GM23338 (cell line): ENCODE measurements at regions not wholly inside any gene's neighbourhood (a gene's known extent, or its start where the extent isn't known, plus 50 kb on each side); places are given as distances from the start of the nearest gene placed in this dataset.

Experiments
- ATAC-seq: fragments of 200-7000 bp; cut with Tn5 transposase; 3 replicates; pipeline ENCODE4 v1.9.1; 2020
- DNase-seq: peaks from one replicate; pipeline ENCODE4 v3.0.0-alpha.2; 2015; ENCODE audit warnings: low spot score
- H2AFZ ChIP-seq: fragments of 200-600 bp; sonication (generic); 2 replicates; pipeline ENCODE4 v1.8.0; 2016; ENCODE audit warnings: antibody characterized with exemption, mild to moderate bottlenecking, moderate library complexity
- H3F3A ChIP-seq: fragments of 200-600 bp; sonication (generic); replicated peaks from 2 replicates; pipeline ENCODE4 v1.8.0; 2017; ENCODE audit warnings: antibody characterized with exemption, mixed run types, low read depth
- H3K27ac ChIP-seq: fragments of 200-600 bp; sonication (generic); 2 replicates; pipeline ENCODE4 v1.6.1; 2016; ENCODE audit warnings: low read depth
- H3K27me3 ChIP-seq: fragments of 200-600 bp; sonication (generic); 2 replicates; pipeline ENCODE4 v1.8.0; 2016; ENCODE audit warnings: mild to moderate bottlenecking, mixed run types, moderate library complexity; ENCODE audit not compliant: insufficient read depth
- H3K36me3 ChIP-seq: fragments of 200-600 bp; sonication (generic); 2 replicates; pipeline ENCODE4 v1.8.0; 2016; ENCODE audit warnings: mild to moderate bottlenecking; ENCODE audit not compliant: insufficient read depth
- H3K4me1 ChIP-seq: fragments of 200-600 bp; sonication (generic); 2 replicates; pipeline ENCODE4 v1.8.0; 2016; ENCODE audit warnings: mild to moderate bottlenecking, moderate library complexity; ENCODE audit not compliant: insufficient read depth
- H3K4me2 ChIP-seq: fragments of 200-600 bp; sonication (generic); 2 replicates; pipeline ENCODE4 v1.7.1; 2017; ENCODE audit warnings: mixed run types
- H3K4me3 ChIP-seq: fragments of 200-600 bp; sonication (generic); 2 replicates; pipeline ENCODE4 v1.6.1; 2016; ENCODE audit warnings: mixed run types
- H3K79me2 ChIP-seq: fragments of 200-600 bp; sonication (generic); replicated peaks from 2 replicates; pipeline ENCODE4 v1.8.0; 2017; ENCODE audit warnings: mild to moderate bottlenecking; ENCODE audit not compliant: insufficient read depth
- H3K9me2 ChIP-seq: fragments of 200-600 bp; sonication (generic); 2 replicates; pipeline ENCODE4 v1.8.0; 2017; ENCODE audit not compliant: insufficient read depth
- H4K20me1 ChIP-seq: fragments of 200-600 bp; sonication (generic); replicated peaks from 2 replicates; pipeline ENCODE4 v1.8.0; 2017; ENCODE audit warnings: mild to moderate bottlenecking; ENCODE audit not compliant: insufficient read depth
- H3K27ac Mint-ChIP-seq: 2 replicates; pipeline ENCODE4 v1.8.0; 2020; ENCODE audit warnings: inconsistent platforms, mild to moderate bottlenecking, moderate library complexity, mixed read lengths
- H3K27me3 Mint-ChIP-seq: 3 replicates; pipeline ENCODE4 v1.8.0; 2022; ENCODE audit warnings: low read depth, mild to moderate bottlenecking, moderate library complexity, mixed read lengths, inconsistent platforms; ENCODE audit not compliant: insufficient read depth, poor library complexity
- H3K36me3 Mint-ChIP-seq: 3 replicates; pipeline ENCODE4 v1.8.0; 2021; ENCODE audit warnings: low read depth, mild to moderate bottlenecking, inconsistent platforms, moderate library complexity, mixed read lengths
- H3K4me1 Mint-ChIP-seq: 3 replicates; pipeline ENCODE4 v1.8.0; 2020; ENCODE audit warnings: mild to moderate bottlenecking, inconsistent platforms, mixed read lengths
- H3K4me3 Mint-ChIP-seq: 3 replicates; pipeline ENCODE4 v1.8.0; 2021; ENCODE audit warnings: moderate library complexity, mild to moderate bottlenecking, inconsistent platforms, mixed read lengths
- H3K9me3 Mint-ChIP-seq: 3 replicates; pipeline ENCODE4 v1.8.0; 2020; ENCODE audit warnings: moderate library complexity, mild to moderate bottlenecking, inconsistent platforms, mixed read lengths
- CREB1 ChIP-seq: fragments of 250-450 bp; sonication (Bioruptor Pico); IDR thresholded peaks from 2 replicates; pipeline ENCODE4 v1.5.0; 2020; ENCODE audit warnings: low read depth, mild to moderate bottlenecking, moderate library complexity
- EZH2 ChIP-seq: fragments of 200-600 bp; sonication (generic); IDR thresholded peaks from one replicate; pipeline ENCODE4 v1.8.0; 2017; ENCODE audit warnings: antibody characterized with exemption, mild to moderate bottlenecking, low read depth; ENCODE audit not compliant: unreplicated experiment
- EZH2phosphoT487 ChIP-seq: fragments of 200-600 bp; sonication (generic); IDR thresholded peaks from one replicate; pipeline ENCODE4 v1.8.1; 2018; ENCODE audit warnings: antibody characterized with exemption; ENCODE audit not compliant: unreplicated experiment
- JUNB ChIP-seq: IDR thresholded peaks from one replicate; pipeline ENCODE4 v1.6.1; 2016; ENCODE audit warnings: antibody characterized with exemption; ENCODE audit not compliant: unreplicated experiment
- NANOG ChIP-seq: IDR thresholded peaks from 2 replicates; pipeline ENCODE4 v1.6.1; 2016; ENCODE audit warnings: antibody characterized with exemption, borderline replicate concordance
- POLR2AphosphoS5 ChIP-seq: IDR thresholded peaks from 2 replicates; pipeline ENCODE4 v1.6.1; 2016; ENCODE audit warnings: antibody characterized with exemption, low read depth
- STAT1 ChIP-seq: IDR thresholded peaks from one replicate; pipeline ENCODE4 v1.6.1; 2016; ENCODE audit warnings: antibody characterized with exemption; ENCODE audit not compliant: unreplicated experiment
- ZNF114 ChIP-seq: fragments of 250-450 bp; sonication (Bioruptor Pico); IDR thresholded peaks from 2 replicates; pipeline ENCODE4 v1.5.0; 2020; ENCODE audit warnings: mild to moderate bottlenecking, moderate library complexity
- ZNF331 ChIP-seq: fragments of 250-450 bp; sonication (Bioruptor Pico); IDR thresholded peaks from 2 replicates; pipeline ENCODE4 v1.5.0; 2020; ENCODE audit warnings: low read depth, mild to moderate bottlenecking, moderate library complexity
- TF ChIP-seq, protein P1 (sequence below): fragments of 250-450 bp; sonication (Bioruptor Pico); IDR thresholded peaks from 2 replicates; pipeline ENCODE4 v1.5.0; 2020; ENCODE audit warnings: mild to moderate bottlenecking, moderate library complexity
- TF ChIP-seq, protein P2 (sequence below): IDR thresholded peaks from 2 replicates; pipeline ENCODE4 v1.6.1; 2016; ENCODE audit warnings: antibody characterized with exemption
- TF ChIP-seq, protein P3 (sequence below): IDR thresholded peaks from one replicate; pipeline ENCODE4 v1.6.1; 2018; ENCODE audit warnings: antibody characterized with exemption; ENCODE audit not compliant: unreplicated experiment
- TF ChIP-seq, protein P4 (sequence below), 2 experiments: fragments of 200-600 bp in 1 of 2; sonication (generic) in 1 of 2; conservative IDR thresholded peaks; 2 replicates each; pipeline versions ENCODE4 v1.5.1 to v1.6.1; 2016 to 2017; ENCODE audit warnings: antibody characterized with exemption in 2 of 2, low read depth in 2 of 2, mild to moderate bottlenecking in 2 of 2, moderate library complexity in 1 of 2

DNA sequence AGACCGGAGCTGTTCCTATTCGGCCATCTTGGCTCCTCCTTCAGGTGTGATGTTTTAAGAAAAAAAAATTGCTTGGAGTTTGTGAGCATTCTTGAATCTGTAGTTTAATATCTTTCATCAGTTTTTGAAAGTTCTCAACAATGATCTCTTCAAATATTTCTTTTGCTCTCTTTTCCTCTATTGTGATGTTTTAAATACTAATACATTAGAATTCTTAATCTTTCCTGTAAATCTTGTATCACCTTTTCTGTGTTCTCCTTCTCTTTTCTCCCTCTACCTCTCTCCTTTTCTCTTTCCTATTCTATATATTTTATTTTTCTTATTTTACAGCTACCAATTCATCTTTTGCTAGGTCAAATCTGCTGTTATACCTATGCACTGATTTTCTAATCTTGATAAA, 212.3 kb downstream of the RPS12 start:
- TF ChIP-seq ZNF331 (CRISPR knock-in tag) (no peak), CREB1 (CRISPR knock-in tag) (no peak), JUNB (no peak), ZNF114 (no peak), EZH2 (no peak), POLR2AphosphoS5 (no peak), EZH2phosphoT487 (no peak), STAT1 (no peak), NANOG (no peak)
- TF ChIP-seq, protein P1, sequence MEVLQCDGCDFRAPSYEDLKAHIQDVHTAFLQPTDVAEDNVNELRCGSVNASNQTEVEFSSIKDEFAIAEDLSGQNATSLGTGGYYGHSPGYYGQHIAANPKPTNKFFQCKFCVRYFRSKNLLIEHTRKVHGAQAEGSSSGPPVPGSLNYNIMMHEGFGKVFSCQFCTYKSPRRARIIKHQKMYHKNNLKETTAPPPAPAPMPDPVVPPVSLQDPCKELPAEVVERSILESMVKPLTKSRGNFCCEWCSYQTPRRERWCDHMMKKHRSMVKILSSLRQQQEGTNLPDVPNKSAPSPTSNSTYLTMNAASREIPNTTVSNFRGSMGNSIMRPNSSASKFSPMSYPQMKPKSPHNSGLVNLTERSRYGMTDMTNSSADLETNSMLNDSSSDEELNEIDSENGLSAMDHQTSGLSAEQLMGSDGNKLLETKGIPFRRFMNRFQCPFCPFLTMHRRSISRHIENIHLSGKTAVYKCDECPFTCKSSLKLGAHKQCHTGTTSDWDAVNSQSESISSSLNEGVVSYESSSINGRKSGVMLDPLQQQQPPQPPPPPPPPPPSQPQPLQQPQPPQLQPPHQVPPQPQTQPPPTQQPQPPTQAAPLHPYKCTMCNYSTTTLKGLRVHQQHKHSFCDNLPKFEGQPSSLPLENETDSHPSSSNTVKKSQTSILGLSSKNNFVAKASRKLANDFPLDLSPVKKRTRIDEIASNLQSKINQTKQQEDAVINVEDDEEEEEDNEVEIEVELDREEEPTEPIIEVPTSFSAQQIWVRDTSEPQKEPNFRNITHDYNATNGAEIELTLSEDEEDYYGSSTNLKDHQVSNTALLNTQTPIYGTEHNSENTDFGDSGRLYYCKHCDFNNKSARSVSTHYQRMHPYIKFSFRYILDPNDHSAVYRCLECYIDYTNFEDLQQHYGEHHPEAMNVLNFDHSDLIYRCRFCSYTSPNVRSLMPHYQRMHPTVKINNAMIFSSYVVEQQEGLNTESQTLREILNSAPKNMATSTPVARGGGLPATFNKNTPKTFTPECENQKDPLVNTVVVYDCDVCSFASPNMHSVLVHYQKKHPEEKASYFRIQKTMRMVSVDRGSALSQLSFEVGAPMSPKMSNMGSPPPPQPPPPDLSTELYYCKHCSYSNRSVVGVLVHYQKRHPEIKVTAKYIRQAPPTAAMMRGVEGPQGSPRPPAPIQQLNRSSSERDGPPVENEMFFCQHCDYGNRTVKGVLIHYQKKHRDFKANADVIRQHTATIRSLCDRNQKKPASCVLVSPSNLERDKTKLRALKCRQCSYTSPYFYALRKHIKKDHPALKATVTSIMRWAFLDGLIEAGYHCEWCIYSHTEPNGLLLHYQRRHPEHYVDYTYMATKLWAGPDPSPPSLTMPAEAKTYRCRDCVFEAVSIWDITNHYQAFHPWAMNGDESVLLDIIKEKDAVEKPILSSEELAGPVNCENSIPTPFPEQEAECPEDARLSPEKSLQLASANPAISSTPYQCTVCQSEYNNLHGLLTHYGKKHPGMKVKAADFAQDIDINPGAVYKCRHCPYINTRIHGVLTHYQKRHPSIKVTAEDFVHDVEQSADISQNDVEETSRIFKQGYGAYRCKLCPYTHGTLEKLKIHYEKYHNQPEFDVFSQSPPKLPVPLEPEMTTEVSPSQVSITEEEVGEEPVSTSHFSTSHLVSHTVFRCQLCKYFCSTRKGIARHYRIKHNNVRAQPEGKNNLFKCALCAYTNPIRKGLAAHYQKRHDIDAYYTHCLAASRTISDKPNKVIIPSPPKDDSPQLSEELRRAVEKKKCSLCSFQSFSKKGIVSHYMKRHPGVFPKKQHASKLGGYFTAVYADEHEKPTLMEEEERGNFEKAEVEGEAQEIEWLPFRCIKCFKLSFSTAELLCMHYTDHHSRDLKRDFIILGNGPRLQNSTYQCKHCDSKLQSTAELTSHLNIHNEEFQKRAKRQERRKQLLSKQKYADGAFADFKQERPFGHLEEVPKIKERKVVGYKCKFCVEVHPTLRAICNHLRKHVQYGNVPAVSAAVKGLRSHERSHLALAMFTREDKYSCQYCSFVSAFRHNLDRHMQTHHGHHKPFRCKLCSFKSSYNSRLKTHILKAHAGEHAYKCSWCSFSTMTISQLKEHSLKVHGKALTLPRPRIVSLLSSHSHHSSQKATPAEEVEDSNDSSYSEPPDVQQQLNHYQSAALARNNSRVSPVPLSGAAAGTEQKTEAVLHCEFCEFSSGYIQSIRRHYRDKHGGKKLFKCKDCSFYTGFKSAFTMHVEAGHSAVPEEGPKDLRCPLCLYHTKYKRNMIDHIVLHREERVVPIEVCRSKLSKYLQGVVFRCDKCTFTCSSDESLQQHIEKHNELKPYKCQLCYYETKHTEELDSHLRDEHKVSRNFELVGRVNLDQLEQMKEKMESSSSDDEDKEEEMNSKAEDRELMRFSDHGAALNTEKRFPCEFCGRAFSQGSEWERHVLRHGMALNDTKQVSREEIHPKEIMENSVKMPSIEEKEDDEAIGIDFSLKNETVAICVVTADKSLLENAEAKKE (CRISPR knock-in tag): no peak
- TF ChIP-seq, protein P2, sequence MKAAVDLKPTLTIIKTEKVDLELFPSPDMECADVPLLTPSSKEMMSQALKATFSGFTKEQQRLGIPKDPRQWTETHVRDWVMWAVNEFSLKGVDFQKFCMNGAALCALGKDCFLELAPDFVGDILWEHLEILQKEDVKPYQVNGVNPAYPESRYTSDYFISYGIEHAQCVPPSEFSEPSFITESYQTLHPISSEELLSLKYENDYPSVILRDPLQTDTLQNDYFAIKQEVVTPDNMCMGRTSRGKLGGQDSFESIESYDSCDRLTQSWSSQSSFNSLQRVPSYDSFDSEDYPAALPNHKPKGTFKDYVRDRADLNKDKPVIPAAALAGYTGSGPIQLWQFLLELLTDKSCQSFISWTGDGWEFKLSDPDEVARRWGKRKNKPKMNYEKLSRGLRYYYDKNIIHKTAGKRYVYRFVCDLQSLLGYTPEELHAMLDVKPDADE: no peak
- TF ChIP-seq, protein P3, sequence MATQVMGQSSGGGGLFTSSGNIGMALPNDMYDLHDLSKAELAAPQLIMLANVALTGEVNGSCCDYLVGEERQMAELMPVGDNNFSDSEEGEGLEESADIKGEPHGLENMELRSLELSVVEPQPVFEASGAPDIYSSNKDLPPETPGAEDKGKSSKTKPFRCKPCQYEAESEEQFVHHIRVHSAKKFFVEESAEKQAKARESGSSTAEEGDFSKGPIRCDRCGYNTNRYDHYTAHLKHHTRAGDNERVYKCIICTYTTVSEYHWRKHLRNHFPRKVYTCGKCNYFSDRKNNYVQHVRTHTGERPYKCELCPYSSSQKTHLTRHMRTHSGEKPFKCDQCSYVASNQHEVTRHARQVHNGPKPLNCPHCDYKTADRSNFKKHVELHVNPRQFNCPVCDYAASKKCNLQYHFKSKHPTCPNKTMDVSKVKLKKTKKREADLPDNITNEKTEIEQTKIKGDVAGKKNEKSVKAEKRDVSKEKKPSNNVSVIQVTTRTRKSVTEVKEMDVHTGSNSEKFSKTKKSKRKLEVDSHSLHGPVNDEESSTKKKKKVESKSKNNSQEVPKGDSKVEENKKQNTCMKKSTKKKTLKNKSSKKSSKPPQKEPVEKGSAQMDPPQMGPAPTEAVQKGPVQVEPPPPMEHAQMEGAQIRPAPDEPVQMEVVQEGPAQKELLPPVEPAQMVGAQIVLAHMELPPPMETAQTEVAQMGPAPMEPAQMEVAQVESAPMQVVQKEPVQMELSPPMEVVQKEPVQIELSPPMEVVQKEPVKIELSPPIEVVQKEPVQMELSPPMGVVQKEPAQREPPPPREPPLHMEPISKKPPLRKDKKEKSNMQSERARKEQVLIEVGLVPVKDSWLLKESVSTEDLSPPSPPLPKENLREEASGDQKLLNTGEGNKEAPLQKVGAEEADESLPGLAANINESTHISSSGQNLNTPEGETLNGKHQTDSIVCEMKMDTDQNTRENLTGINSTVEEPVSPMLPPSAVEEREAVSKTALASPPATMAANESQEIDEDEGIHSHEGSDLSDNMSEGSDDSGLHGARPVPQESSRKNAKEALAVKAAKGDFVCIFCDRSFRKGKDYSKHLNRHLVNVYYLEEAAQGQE: no peak
- TF ChIP-seq, protein P4, sequence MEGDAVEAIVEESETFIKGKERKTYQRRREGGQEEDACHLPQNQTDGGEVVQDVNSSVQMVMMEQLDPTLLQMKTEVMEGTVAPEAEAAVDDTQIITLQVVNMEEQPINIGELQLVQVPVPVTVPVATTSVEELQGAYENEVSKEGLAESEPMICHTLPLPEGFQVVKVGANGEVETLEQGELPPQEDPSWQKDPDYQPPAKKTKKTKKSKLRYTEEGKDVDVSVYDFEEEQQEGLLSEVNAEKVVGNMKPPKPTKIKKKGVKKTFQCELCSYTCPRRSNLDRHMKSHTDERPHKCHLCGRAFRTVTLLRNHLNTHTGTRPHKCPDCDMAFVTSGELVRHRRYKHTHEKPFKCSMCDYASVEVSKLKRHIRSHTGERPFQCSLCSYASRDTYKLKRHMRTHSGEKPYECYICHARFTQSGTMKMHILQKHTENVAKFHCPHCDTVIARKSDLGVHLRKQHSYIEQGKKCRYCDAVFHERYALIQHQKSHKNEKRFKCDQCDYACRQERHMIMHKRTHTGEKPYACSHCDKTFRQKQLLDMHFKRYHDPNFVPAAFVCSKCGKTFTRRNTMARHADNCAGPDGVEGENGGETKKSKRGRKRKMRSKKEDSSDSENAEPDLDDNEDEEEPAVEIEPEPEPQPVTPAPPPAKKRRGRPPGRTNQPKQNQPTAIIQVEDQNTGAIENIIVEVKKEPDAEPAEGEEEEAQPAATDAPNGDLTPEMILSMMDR (conservative IDR thresholded peaks at IDR 0.05; ENCODE audit: low read depth in 2 of 2): no peak
- ATAC-seq: no peak
- peaks cover 3% of the 10 kb centered on the region for H3K27me3 Mint-ChIP-seq

More for the DNA sequence above, 212.3 kb downstream of the RPS12 start:
- Histone ChIP-seq H3F3A (no peaks in the 10 kb centered on the region), H4K20me1 (no peaks in the 10 kb centered on the region), H3K36me3 (no peaks in the 10 kb centered on the region), H3K4me3 (no peak overlapping the region), H3K27ac (no peak overlapping the region), H3K4me1 (no peaks in the 10 kb centered on the region), H3K4me2 (no peak overlapping the region), H3K79me2 (no peaks in the 10 kb centered on the region), H3K27me3 (no peaks in the 10 kb centered on the region), H2AFZ (no peak overlapping the region), H3K9me2 (peaks cover 15% of the 10 kb centered on the region; the same call in 1 of the 2 replicates)
- no peak overlapping the region for H3K27ac Mint-ChIP-seq
- H3K4me3 Mint-ChIP-seq: no peak overlapping the region
- no peaks in the 10 kb centered on the region for H3K36me3 Mint-ChIP-seq
- H3K9me3 Mint-ChIP-seq: no peaks in the 10 kb centered on the region
- no peak for DNase-seq
- no peaks in the 10 kb centered on the region for H3K4me1 Mint-ChIP-seq
